Progenitor cell of endocrine pancreas (in vitro differentiated cells): ENCODE measurements at regions not wholly inside any gene's neighbourhood (a gene's known extent, or its start where the extent isn't known, plus 50 kb on each side); places are given as distances from the start of the nearest gene placed in this dataset.
"Not testable (repeated sequence)": the region's sequence is repeated elsewhere in the genome, so short reads cannot be mapped to it uniquely, and the experiment has no call there.

ENCODE experiments used
- DNase-seq: peaks from one replicate; pipeline ENCODE4 v3.0.0; 2021; ENCODE audit warnings: low spot score; ENCODE audit not compliant: unreplicated experiment
- H3K27ac Mint-ChIP-seq: 2 replicates; pipeline ENCODE4 v1.8.0; 2021; ENCODE audit warnings: mild to moderate bottlenecking, moderate library complexity, mixed read lengths
- H3K27me3 Mint-ChIP-seq: 2 replicates; pipeline ENCODE4 v1.8.0; 2021; ENCODE audit warnings: mixed read lengths
- H3K36me3 Mint-ChIP-seq: 2 replicates; pipeline ENCODE4 v1.8.0; 2022; ENCODE audit warnings: mixed read lengths; ENCODE audit not compliant: insufficient read depth
- H3K4me1 Mint-ChIP-seq: 2 replicates; pipeline ENCODE4 v1.8.0; 2021; ENCODE audit warnings: low read depth, mixed read lengths
- H3K4me3 Mint-ChIP-seq: 2 replicates; pipeline ENCODE4 v1.8.0; 2021; ENCODE audit warnings: low read depth, mild to moderate bottlenecking, moderate library complexity, mixed read lengths
- H3K9me3 Mint-ChIP-seq: 2 replicates; pipeline ENCODE4 v1.8.0; 2021; ENCODE audit warnings: low read depth, mixed read lengths
- CTCF ChIP-seq: fragments of 200-600 bp; sonication (generic); IDR thresholded peaks from one replicate; pipeline ENCODE4 v1.5.0; 2021; ENCODE audit warnings: antibody characterized with exemption, mild to moderate bottlenecking; ENCODE audit not compliant: unreplicated experiment

- TF ChIP-seq CTCF: no peak
- Mint-ChIP-seq H3K27ac (no peak overlapping the region), H3K27me3 (peaks cover 74% of the 10 kb centered on the region), H3K36me3 (no peaks in the 10 kb centered on the region), H3K4me3 (no peak overlapping the region), H3K4me1 (no peaks in the 10 kb centered on the region), H3K9me3 (peaks cover 3% of the 10 kb centered on the region)
- no peak for DNase-seq
Observed at GRCh38 chr22:48403521-48404403, 1423.9 kb downstream of the BRD1 start.

GRCh38 chr22:48402591-48403031 lies 1425.1 kb downstream of the BRD1 start:
- Mint-ChIP-seq H3K9me3 (peaks cover 1% of the 10 kb centered on the region), H3K36me3 (no peaks in the 10 kb centered on the region), H3K27me3 (peaks cover 76% of the 10 kb centered on the region), H3K4me1 (no peaks in the 10 kb centered on the region), H3K27ac (no peak overlapping the region), H3K4me3 (no peak overlapping the region)
- no peak for DNase-seq
- TF ChIP-seq CTCF: no peak

DNA sequence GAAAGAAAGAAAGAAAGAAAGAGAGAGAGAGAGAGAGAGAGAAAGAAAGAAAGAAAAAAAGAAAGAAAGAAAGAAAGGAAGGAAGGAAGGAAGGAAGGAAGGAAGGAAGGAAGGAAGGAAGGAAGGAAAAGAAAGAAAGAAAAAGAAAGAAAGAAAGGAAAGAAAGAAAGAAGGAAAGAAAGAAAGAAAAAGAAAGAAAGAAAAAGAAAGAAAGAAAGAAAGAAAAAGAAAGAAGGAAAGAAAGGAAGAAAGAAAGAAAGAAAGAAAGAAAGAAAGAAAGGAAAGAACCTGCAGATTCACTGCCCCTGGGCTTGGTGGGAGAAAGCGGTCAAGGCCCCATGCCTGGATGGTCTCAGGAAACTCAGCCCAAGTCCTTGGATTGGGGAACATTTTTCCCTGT lies 1426.2 kb downstream of the BRD1 start:
- peaks cover 76% of the 10 kb centered on the region for H3K27me3 Mint-ChIP-seq
- H3K9me3 Mint-ChIP-seq, H3K36me3 Mint-ChIP-seq, H3K4me3 Mint-ChIP-seq, H3K27ac Mint-ChIP-seq, DNase-seq, H3K4me1 Mint-ChIP-seq: not testable (repeated sequence)

GRCh38 chr22:48398181-48398905 lies 1429.3 kb downstream of the BRD1 start:
- H3K36me3 Mint-ChIP-seq: no peaks in the 10 kb centered on the region
- no peak for DNase-seq
- no peak overlapping the region for H3K27ac Mint-ChIP-seq
- no peak for TF ChIP-seq CTCF
- H3K27me3 Mint-ChIP-seq: peaks cover 83% of the 10 kb centered on the region
- no peaks in the 10 kb centered on the region for H3K9me3 Mint-ChIP-seq
- H3K4me1 Mint-ChIP-seq: no peaks in the 10 kb centered on the region
- no peak overlapping the region for H3K4me3 Mint-ChIP-seq

DNA sequence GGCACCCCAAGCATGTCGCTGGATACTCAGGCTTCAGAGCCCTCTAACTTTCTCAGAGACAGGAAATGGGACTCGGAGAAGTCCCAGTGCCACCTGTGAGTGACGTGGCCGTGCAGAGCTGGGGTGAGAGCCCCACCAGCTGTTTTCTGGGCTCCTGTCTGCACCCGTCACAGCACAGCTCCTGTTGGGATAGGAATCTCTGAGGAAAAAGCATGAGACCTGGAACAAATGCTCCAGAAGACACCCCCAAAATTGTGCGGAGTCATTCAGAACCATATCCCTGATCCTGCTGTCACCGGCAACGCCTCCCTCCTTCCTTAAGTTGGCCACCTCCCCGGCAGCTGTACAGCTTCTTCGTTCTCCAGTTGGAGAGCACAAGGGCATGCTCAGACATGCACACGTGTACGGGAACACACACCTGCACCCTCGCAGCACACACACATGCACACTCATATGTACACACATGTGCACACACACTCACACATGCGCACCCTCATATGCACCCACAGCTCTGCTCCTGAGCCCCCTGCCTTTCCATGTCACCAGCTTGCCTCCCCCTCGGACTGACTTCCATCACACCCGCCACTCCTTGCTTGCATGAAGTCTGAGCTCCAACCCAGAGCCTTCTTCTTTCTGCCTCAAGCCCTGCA lies 1430.0 kb downstream of the BRD1 start:
- H3K4me1 Mint-ChIP-seq: no peaks in the 10 kb centered on the region
- H3K27me3 Mint-ChIP-seq: peaks cover 83% of the 10 kb centered on the region
- H3K4me3 Mint-ChIP-seq: no peak overlapping the region
- H3K9me3 Mint-ChIP-seq: no peaks in the 10 kb centered on the region
- no peak overlapping the region for H3K27ac Mint-ChIP-seq
- TF ChIP-seq CTCF: no peak
- no peaks in the 10 kb centered on the region for H3K36me3 Mint-ChIP-seq
- DNase-seq: no peak
